ENCODE measurements at regions not wholly inside any gene's neighbourhood (a gene's known extent, or its start where the extent isn't known, plus 50 kb on each side); places are given as distances from the start of the nearest gene placed in this dataset.
"Not testable (repeated sequence)": the region's sequence is repeated elsewhere in the genome, so short reads cannot be mapped to it uniquely, and the experiment has no call there.

GRCh38 chr5:67986761-67987160, 228.8 kb upstream of the PIK3R1 start:
- DNase-seq (ENCODE audit: low read depth) = no peak

GRCh38 chr5:67985686-67986387, 229.7 kb upstream of the PIK3R1 start:
- DNase-seq (ENCODE audit: low read depth) = no peak

GRCh38 chr5:67984546-67984945, 231.0 kb upstream of the PIK3R1 start:
- DNase-seq (ENCODE audit: low read depth) = no peak

GRCh38 chr5:67983251-67984110, 232.1 kb upstream of the PIK3R1 start:
- peak; percentile 75 for DNase-seq (ENCODE audit: low read depth)

- DNase-seq (ENCODE audit: low read depth) = not testable (repeated sequence)
These were observed 233.4 kb upstream of the PIK3R1 start for GRCh38 chr5:67982160-67982559.

- no peak for DNase-seq (ENCODE audit: low read depth)
These were observed 237.4 kb upstream of the PIK3R1 start for GRCh38 chr5:67978171-67978570.

- no peak for DNase-seq (ENCODE audit: low read depth)
These were observed 238.5 kb upstream of the PIK3R1 start for GRCh38 chr5:67976891-67977601.

GRCh38 chr5:67976181-67976580, 239.4 kb upstream of the PIK3R1 start:
- no peak for DNase-seq (ENCODE audit: low read depth)

GRCh38 chr5:67974471-67974870, 241.1 kb upstream of the PIK3R1 start:
- DNase-seq (ENCODE audit: low read depth) = no peak

GRCh38 chr5:67974054-67974453, 241.5 kb upstream of the PIK3R1 start:
- no peak for DNase-seq (ENCODE audit: low read depth)

- DNase-seq (ENCODE audit: low read depth) = no peak
These were observed 243.4 kb upstream of the PIK3R1 start for GRCh38 chr5:67971971-67972821.

GRCh38 chr5:67971223-67971830, 244.2 kb upstream of the PIK3R1 start:
- DNase-seq (ENCODE audit: low read depth) = no peak

GRCh38 chr5:67969631-67970030, 245.9 kb upstream of the PIK3R1 start:
- no peak for DNase-seq (ENCODE audit: low read depth)

GRCh38 chr5:67969176-67969575, 246.4 kb upstream of the PIK3R1 start:
- no peak for DNase-seq (ENCODE audit: low read depth)

GRCh38 chr5:67966712-67967111, 248.8 kb upstream of the PIK3R1 start:
- DNase-seq (ENCODE audit: low read depth) = no peak

GRCh38 chr5:67964619-67965018, 250.9 kb upstream of the PIK3R1 start:
- no peak for DNase-seq (ENCODE audit: low read depth)

- DNase-seq (ENCODE audit: low read depth) = no peak
These were observed 251.6 kb upstream of the PIK3R1 start for GRCh38 chr5:67963789-67964519.

- DNase-seq (ENCODE audit: low read depth) = no peak
These were observed 254.6 kb upstream of the PIK3R1 start for GRCh38 chr5:67960939-67961338.

GRCh38 chr5:67957374-67957773, 258.2 kb upstream of the PIK3R1 start:
- no peak for DNase-seq (ENCODE audit: low read depth)

- DNase-seq (ENCODE audit: low read depth) = no peak
These were observed 261.2 kb upstream of the PIK3R1 start for GRCh38 chr5:67954351-67954750.
